ENCODE measurements at regions not wholly inside any gene's neighbourhood (a gene's known extent, or its start where the extent isn't known, plus 50 kb on each side); places are given as distances from the start of the nearest gene placed in this dataset.

- no peaks in the 10 kb centered on the region for H4K20me1 ChIP-seq (ENCODE audit: control insufficient read depth, insufficient read depth)
- DNase-seq (ENCODE audit: low read depth, low spot score) (no peak), FAIRE-seq (no peak), ATAC-seq (no peak)
- BruUV-seq (replicated peaks) = no TSS peak
- WGBS (ENCODE audit: insufficient coverage, insufficient replicate concordance, low lambda C conversion rate, missing lambda C conversion rate) = 35% methylated on average over 2 of the region's 2 CpGs
- no peaks in the 10 kb centered on the region for H3K9me3 ChIP-seq (replicated peaks; ENCODE audit: control insufficient read depth, insufficient read depth, low read length)
- POLR2A ChIA-PET = no interaction called here
- H3K27me3 ChIP-seq (replicated peaks in 1 of 2; ENCODE audit: control insufficient read depth in 2 of 2, insufficient read depth in 2 of 2, low read length in 1 of 2) = no peaks in the 10 kb centered on the region
- H3K27ac ChIP-seq (ENCODE audit: control insufficient read depth, insufficient read depth) = no peak overlapping the region
- RAD21 ChIA-PET (ENCODE audit: unreplicated experiment) = no interaction called here
- TF ChIP-seq HCFC1 (IDR thresholded peaks at IDR 0.05; ENCODE audit: low read length) (no peak), ZSCAN29 (IDR thresholded peaks at IDR 0.05) (no peak), RAD21 (IDR thresholded peaks at IDR 0.05; ENCODE audit: insufficient read depth, low read depth, low read length) (no peak), E2F8 (IDR thresholded peaks at IDR 0.05; ENCODE audit: low read depth, partially characterized antibody) (no peak), HDGF (IDR thresholded peaks at IDR 0.05) (no peak), MTA2 (IDR thresholded peaks at IDR 0.05; ENCODE audit: low read depth) (no peak), ZNF24 (IDR thresholded peaks at IDR 0.05) (no peak)
- TF ChIP-seq, protein P1, sequence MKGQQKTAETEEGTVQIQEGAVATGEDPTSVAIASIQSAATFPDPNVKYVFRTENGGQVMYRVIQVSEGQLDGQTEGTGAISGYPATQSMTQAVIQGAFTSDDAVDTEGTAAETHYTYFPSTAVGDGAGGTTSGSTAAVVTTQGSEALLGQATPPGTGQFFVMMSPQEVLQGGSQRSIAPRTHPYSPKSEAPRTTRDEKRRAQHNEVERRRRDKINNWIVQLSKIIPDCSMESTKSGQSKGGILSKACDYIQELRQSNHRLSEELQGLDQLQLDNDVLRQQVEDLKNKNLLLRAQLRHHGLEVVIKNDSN (IDR thresholded peaks at IDR 0.05; ENCODE audit: borderline replicate concordance, extremely low read length, insufficient read depth, low read depth, low read length) = no peak
- no peak overlapping the region for H3K9ac ChIP-seq (ENCODE audit: control insufficient read depth, insufficient read depth, low read length)
- CTCF ChIA-PET = no interaction called here
- in situ Hi-C loops (cut with MboI) (no loop called here), intact Hi-C loops (cut with micrococcal nuclease; ENCODE audit: unreplicated experiment) (no loop called here)
- SMC1A ChIA-PET (ENCODE audit: uncharacterized antibody, unreplicated experiment) = no interaction called here
- no peak overlapping the region for H3K4me2 ChIP-seq (ENCODE audit: control insufficient read depth, insufficient read depth)
- H3K79me2 ChIP-seq (ENCODE audit: control insufficient read depth, insufficient read depth, low read length) = no peaks in the 10 kb centered on the region
- no peak overlapping the region for H3K4me3 ChIP-seq
- no peak overlapping the region for H2AFZ ChIP-seq (ENCODE audit: control insufficient read depth, low read depth, low read length)
- no peaks in the 10 kb centered on the region for H3K4me1 ChIP-seq (ENCODE audit: control insufficient read depth, insufficient read depth, low read length)
- no peaks in the 10 kb centered on the region for H3K36me3 ChIP-seq (ENCODE audit: control insufficient read depth in 2 of 2, insufficient read depth in 2 of 2, low read length in 1 of 2)
These were observed 263.8 kb upstream of the CDIN1 start for GRCh38 chr15:36315649-36316048.

Data from GM12878 (cell line).